Keratinocyte (primary cell): ENCODE measurements at regions not wholly inside any gene's neighbourhood (a gene's known extent, or its start where the extent isn't known, plus 50 kb on each side); places are given as distances from the start of the nearest gene placed in this dataset.

Experiments used
- DNase-seq: peaks from one replicate; pipeline ENCODE4 v3.0.0-alpha.2; 2011; ENCODE audit warnings: low read depth, missing footprints, low spot score
- FAIRE-seq: peaks from 2 replicates; lab custom pipeline; 2011; peaks lifted over from hg19 to GRCh38; lab: Jason Lieb, UNC
- H2AFZ ChIP-seq: 2 replicates; pipeline ENCODE4 v1.6.0; 2012; ENCODE audit warnings: low read length, control low read depth, inconsistent platforms; ENCODE audit not compliant: control insufficient read depth
- H3K27ac ChIP-seq: 2 replicates; pipeline ENCODE4 v1.5.1; 2011; ENCODE audit warnings: low read length; ENCODE audit not compliant: control insufficient read depth, insufficient read depth
- H3K27me3 ChIP-seq: 3 replicates; pipeline ENCODE4 v1.6.0; 2011; ENCODE audit warnings: low read length; ENCODE audit not compliant: control insufficient read depth, insufficient read depth; ENCODE audit errors: extremely low read depth
- H3K36me3 ChIP-seq, 2 experiments: 2 replicates in 1 of 2; 3 replicates in 1 of 2; pipeline ENCODE4 v1.5.1; 2011; ENCODE audit warnings: low read length in 2 of 2, mild to moderate bottlenecking in 1 of 2; ENCODE audit not compliant: control insufficient read depth in 2 of 2, insufficient read depth in 2 of 2; ENCODE audit errors: extremely low read depth in 1 of 2
- H3K4me1 ChIP-seq: 3 replicates; pipeline ENCODE4 v1.5.1; 2011; ENCODE audit warnings: low read length; ENCODE audit not compliant: control insufficient read depth, insufficient read depth; ENCODE audit errors: extremely low read depth
- H3K4me2 ChIP-seq: 3 replicates; pipeline ENCODE4 v1.6.0; 2011; ENCODE audit warnings: low read depth, low read length; ENCODE audit not compliant: control insufficient read depth, insufficient read depth; ENCODE audit errors: extremely low read depth
- H3K4me3 ChIP-seq, 3 experiments: fragments of 200-600 bp in 1 of 3; sonication (generic) in 1 of 3; 2 replicates in 2 of 3; 3 replicates in 1 of 3; pipeline ENCODE4 v1.5.1; 2011 to 2016; ENCODE audit warnings: low read length in 3 of 3, mild to moderate bottlenecking in 3 of 3, control low read depth in 2 of 3, inconsistent platforms in 1 of 3, low read depth in 1 of 3, mixed read lengths in 1 of 3, mixed run types in 1 of 3, moderate library complexity in 1 of 3; ENCODE audit not compliant: control insufficient read depth in 2 of 3, insufficient read depth in 2 of 3; ENCODE audit errors: extremely low read depth in 1 of 3
- H3K79me2 ChIP-seq: 2 replicates; pipeline ENCODE4 v1.6.0; 2012; ENCODE audit warnings: low read length; ENCODE audit not compliant: control insufficient read depth, insufficient read depth
- H3K9ac ChIP-seq: 3 replicates; pipeline ENCODE4 v1.6.0; 2011; ENCODE audit warnings: low read length; ENCODE audit not compliant: control insufficient read depth, insufficient read depth; ENCODE audit errors: extremely low read depth
- H3K9me1 ChIP-seq: 3 replicates; pipeline ENCODE4 v1.6.0; 2011; ENCODE audit warnings: low read length; ENCODE audit not compliant: control insufficient read depth, insufficient read depth; ENCODE audit errors: extremely low read depth
- H3K9me3 ChIP-seq: 2 replicates; pipeline ENCODE4 v1.5.1; 2012; ENCODE audit warnings: low read depth, low read length; ENCODE audit not compliant: control insufficient read depth
- H4K20me1 ChIP-seq: 3 replicates; pipeline ENCODE4 v1.6.0; 2011; ENCODE audit warnings: low read length; ENCODE audit not compliant: control insufficient read depth, insufficient read depth; ENCODE audit errors: extremely low read depth
- EZH2 ChIP-seq: IDR thresholded peaks from one replicate; pipeline ENCODE4 v1.6.1; 2012; ENCODE audit warnings: inconsistent platforms, mild to moderate bottlenecking, low read length, moderate library complexity
- dilution Hi-C: fragments of 300-500 bp; cut with MboI; formaldehyde crosslinking; loops from one replicate; pipeline ENCODE4 v1.7.0; 2020; ENCODE audit warnings: low sequenced_read_pairs; ENCODE audit not compliant: extremely low pct_ligation_motif_present
- TF ChIP-seq, protein P1 (sequence below), 3 experiments: IDR thresholded peaks in 1 of 3; conservative IDR thresholded peaks in 1 of 3; optimal IDR thresholded peaks in 1 of 3; 2 replicates in 2 of 3; 3 replicates in 1 of 3; pipeline versions ENCODE3 to v1.5.1; 2011; ENCODE audit warnings: low read length in 3 of 3, mild to moderate bottlenecking in 3 of 3, moderate library complexity in 2 of 3, control low read depth in 1 of 3, inconsistent platforms in 1 of 3; ENCODE audit not compliant: insufficient read depth in 2 of 3; ENCODE audit errors: extremely low read depth in 1 of 3

DNA sequence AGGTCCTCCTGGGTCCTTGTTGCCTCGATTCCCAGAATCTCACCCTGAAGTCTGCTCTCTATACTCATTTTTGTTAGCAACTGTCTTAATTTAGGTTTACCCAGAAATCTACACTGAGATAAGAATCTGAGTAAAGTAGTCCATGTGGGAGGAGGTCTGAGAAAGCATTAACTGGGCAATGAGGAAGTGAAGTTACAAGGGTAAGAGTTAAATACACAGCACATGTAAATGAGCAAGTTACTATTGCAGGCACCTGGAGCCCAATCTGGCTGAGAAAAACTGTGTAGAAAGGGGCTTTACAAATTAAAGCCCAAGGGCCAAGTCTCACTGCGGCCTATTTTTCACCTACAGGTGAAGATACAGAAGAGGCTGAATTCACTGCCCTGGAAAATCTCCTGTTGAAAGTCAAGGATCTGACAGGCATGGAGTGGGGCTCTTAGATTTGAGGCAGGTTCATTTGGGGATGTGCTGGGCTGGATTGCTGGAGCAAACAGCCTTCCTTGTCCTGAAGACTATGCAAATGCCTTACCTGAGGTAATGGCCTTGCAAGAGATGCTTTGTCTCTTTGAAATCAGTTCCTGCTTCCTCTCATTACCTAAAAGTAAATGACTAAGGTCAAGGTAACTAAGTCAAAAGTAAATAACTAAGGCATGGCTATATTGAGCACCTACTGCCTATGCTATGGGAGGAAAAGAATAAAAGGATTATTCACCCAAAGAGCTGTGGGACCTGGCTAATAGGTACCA lies 84.4 kb upstream of the DYNAP start:
- dilution Hi-C loops = no loop called here
- no peak overlapping the region for H3K4me3 ChIP-seq
- H3K27ac ChIP-seq = no peak overlapping the region

GRCh38 chr18:54509793-54510192 lies 81.3 kb upstream of the DYNAP start:
- H3K9ac ChIP-seq = no peak overlapping the region
- no peaks in the 10 kb centered on the region for H3K36me3 ChIP-seq
- H3K79me2 ChIP-seq = no peaks in the 10 kb centered on the region
- no peaks in the 10 kb centered on the region for H3K9me1 ChIP-seq
- DNase-seq (no peak), FAIRE-seq (no peak)
- no peak overlapping the region for H3K27ac ChIP-seq
- H2AFZ ChIP-seq = no peak overlapping the region
- H3K4me2 ChIP-seq = no peak overlapping the region
- dilution Hi-C loops = no loop called here
- TF ChIP-seq, protein P1, sequence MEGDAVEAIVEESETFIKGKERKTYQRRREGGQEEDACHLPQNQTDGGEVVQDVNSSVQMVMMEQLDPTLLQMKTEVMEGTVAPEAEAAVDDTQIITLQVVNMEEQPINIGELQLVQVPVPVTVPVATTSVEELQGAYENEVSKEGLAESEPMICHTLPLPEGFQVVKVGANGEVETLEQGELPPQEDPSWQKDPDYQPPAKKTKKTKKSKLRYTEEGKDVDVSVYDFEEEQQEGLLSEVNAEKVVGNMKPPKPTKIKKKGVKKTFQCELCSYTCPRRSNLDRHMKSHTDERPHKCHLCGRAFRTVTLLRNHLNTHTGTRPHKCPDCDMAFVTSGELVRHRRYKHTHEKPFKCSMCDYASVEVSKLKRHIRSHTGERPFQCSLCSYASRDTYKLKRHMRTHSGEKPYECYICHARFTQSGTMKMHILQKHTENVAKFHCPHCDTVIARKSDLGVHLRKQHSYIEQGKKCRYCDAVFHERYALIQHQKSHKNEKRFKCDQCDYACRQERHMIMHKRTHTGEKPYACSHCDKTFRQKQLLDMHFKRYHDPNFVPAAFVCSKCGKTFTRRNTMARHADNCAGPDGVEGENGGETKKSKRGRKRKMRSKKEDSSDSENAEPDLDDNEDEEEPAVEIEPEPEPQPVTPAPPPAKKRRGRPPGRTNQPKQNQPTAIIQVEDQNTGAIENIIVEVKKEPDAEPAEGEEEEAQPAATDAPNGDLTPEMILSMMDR (optimal IDR thresholded peaks at IDR 0.05 in 1 of 3, IDR thresholded peaks at IDR 0.05 in 1 of 3, conservative IDR thresholded peaks at IDR 0.05 in 1 of 3; ENCODE audit: extremely low read depth in 1 of 3, insufficient read depth in 2 of 3, low read length in 3 of 3) = no peak
- no peak for TF ChIP-seq EZH2
- H3K27me3 ChIP-seq = no peaks in the 10 kb centered on the region
- no peaks in the 10 kb centered on the region for H4K20me1 ChIP-seq
- H3K9me3 ChIP-seq = no peaks in the 10 kb centered on the region
- no peaks in the 10 kb centered on the region for H3K4me1 ChIP-seq
- H3K4me3 ChIP-seq = no peak overlapping the region

More for the DNA sequence above, 84.4 kb upstream of the DYNAP start:
- no peak overlapping the region for H2AFZ ChIP-seq
- H3K4me1 ChIP-seq = no peaks in the 10 kb centered on the region
- no peaks in the 10 kb centered on the region for H4K20me1 ChIP-seq
- DNase-seq = no peak
- TF ChIP-seq, protein P1 (optimal IDR thresholded peaks at IDR 0.05 in 1 of 3, IDR thresholded peaks at IDR 0.05 in 1 of 3, conservative IDR thresholded peaks at IDR 0.05 in 1 of 3; ENCODE audit: extremely low read depth in 1 of 3, insufficient read depth in 2 of 3, low read length in 3 of 3) = no peak
- no peak for TF ChIP-seq EZH2
- H3K9me1 ChIP-seq = no peaks in the 10 kb centered on the region
- no peak for FAIRE-seq
- no peaks in the 10 kb centered on the region for H3K36me3 ChIP-seq
- no peak overlapping the region for H3K9ac ChIP-seq
- H3K4me2 ChIP-seq = no peak overlapping the region
- H3K9me3 ChIP-seq = no peaks in the 10 kb centered on the region
- no peaks in the 10 kb centered on the region for H3K27me3 ChIP-seq
- H3K79me2 ChIP-seq = no peaks in the 10 kb centered on the region
